Ishikawa (cell line): ENCODE measurements at regions not wholly inside any gene's neighbourhood (a gene's known extent, or its start where the extent isn't known, plus 50 kb on each side); places are given as distances from the start of the nearest gene placed in this dataset.

Experiments used
- CEBPB ChIP-seq: IDR thresholded peaks from 2 replicates; pipeline ENCODE4 v1.6.1; 2012
- EP300 ChIP-seq: IDR thresholded peaks from 2 replicates; pipeline ENCODE4 v1.6.1; 2012; ENCODE audit warnings: borderline replicate concordance
- FOXM1 ChIP-seq: IDR thresholded peaks from 2 replicates; pipeline ENCODE4 v1.6.1; 2012; ENCODE audit warnings: low read depth, borderline replicate concordance
- MAX ChIP-seq: IDR thresholded peaks from 2 replicates; pipeline ENCODE4 v1.6.1; 2012
- NFIC ChIP-seq: IDR thresholded peaks from 2 replicates; pipeline ENCODE4 v1.6.1; 2012
- RAD21 ChIP-seq: IDR thresholded peaks from 2 replicates; pipeline ENCODE4 v1.6.1; 2012; ENCODE audit warnings: low read depth
- TAF1 ChIP-seq: IDR thresholded peaks from 2 replicates; pipeline ENCODE4 v1.6.1; 2012; ENCODE audit warnings: low read depth, mild to moderate bottlenecking
- TCF12 ChIP-seq: IDR thresholded peaks from 2 replicates; pipeline ENCODE4 v1.6.1; 2012; ENCODE audit warnings: low read depth
- TEAD4 ChIP-seq: IDR thresholded peaks from 2 replicates; pipeline ENCODE4 v1.6.1; 2012

- TF ChIP-seq FOXM1 (no peak), EP300 (no peak), RAD21 (no peak), MAX (no peak), TCF12 (no peak), CEBPB (no peak), TEAD4 (no peak), TAF1 (no peak), NFIC (no peak)
Observed at GRCh38 chr22:35152316-35152715, 86.4 kb downstream of the ISX start.
